Calu3 (cell line): ENCODE measurements at regions not wholly inside any gene's neighbourhood (a gene's known extent, or its start where the extent isn't known, plus 50 kb on each side); places are given as distances from the start of the nearest gene placed in this dataset.

Experiments used
- BruUV-seq: library from RNA; stranded (reverse); fragments of 400-500 nt; replicated peaks from 2 replicates; lab custom pipeline; 2021; lab: Mats Ljungman, UMichigan
- CTCF ChIA-PET: fragments of 300-600 bp; sonication (Branson Sonifier 250); formaldehyde crosslinking; loops from one replicate; lab custom pipeline; 2022; ENCODE audit warnings: antibody characterized with exemption; lab: Charles Lee
- DNase-seq: peaks from one replicate; pipeline ENCODE4 v3.0.0; 2022
- H3K27ac Mint-ChIP-seq: one replicate; pipeline ENCODE4 v1.8.0; 2022; ENCODE audit warnings: mixed read lengths; ENCODE audit not compliant: unreplicated experiment
- H3K27me3 Mint-ChIP-seq: one replicate; pipeline ENCODE4 v1.8.0; 2022; ENCODE audit warnings: mixed read lengths; ENCODE audit not compliant: unreplicated experiment
- H3K36me3 Mint-ChIP-seq: one replicate; pipeline ENCODE4 v1.8.0; 2022; ENCODE audit warnings: mild to moderate bottlenecking, moderate library complexity, mixed read lengths; ENCODE audit not compliant: insufficient read depth, unreplicated experiment
- H3K4me1 Mint-ChIP-seq: one replicate; pipeline ENCODE4 v1.8.0; 2022; ENCODE audit warnings: mild to moderate bottlenecking, low read depth, mixed read lengths; ENCODE audit not compliant: unreplicated experiment
- H3K4me3 Mint-ChIP-seq: one replicate; pipeline ENCODE4 v1.8.0; 2022; ENCODE audit warnings: mild to moderate bottlenecking, low read depth, moderate library complexity, mixed read lengths; ENCODE audit not compliant: unreplicated experiment
- H3K9me3 Mint-ChIP-seq: one replicate; pipeline ENCODE4 v1.8.0; 2022; ENCODE audit warnings: low read depth, mixed read lengths; ENCODE audit not compliant: unreplicated experiment
- CTCF ChIP-seq: fragments of 200-600 bp; IDR thresholded peaks from one replicate; pipeline ENCODE4 v1.8.0; 2022; ENCODE audit warnings: antibody characterized with exemption; ENCODE audit not compliant: unreplicated experiment
- intact Hi-C: fragments of 100-400 bp; cut with micrococcal nuclease; formaldehyde crosslinking; loops from one replicate; pipeline ENCODE4 v1.10.0; 2022; ENCODE audit not compliant: unreplicated experiment

DNA sequence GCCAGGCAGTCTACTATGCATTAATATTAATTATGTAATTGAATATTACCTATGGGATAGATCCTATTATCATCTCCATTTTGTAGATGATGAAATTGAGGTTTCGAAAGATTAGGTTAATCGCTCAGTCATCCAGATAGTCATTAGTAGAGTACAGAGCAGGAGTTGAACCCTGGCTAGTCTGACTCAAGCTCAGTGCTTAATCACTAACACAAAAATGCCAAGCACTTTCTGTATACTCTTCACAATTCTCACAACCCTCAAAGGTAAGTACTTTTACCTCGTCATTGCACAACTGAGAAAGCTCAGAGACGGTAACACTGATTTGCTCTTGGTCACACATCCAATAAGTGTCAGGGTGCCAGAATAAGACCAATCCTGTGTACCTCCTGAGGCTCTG is 280.2 kb upstream of the PLXNA2 start:
- intact Hi-C loops = no loop called here
- no TSS peak for BruUV-seq
- peaks cover 39% of the 10 kb centered on the region for H3K27me3 Mint-ChIP-seq

DNA sequence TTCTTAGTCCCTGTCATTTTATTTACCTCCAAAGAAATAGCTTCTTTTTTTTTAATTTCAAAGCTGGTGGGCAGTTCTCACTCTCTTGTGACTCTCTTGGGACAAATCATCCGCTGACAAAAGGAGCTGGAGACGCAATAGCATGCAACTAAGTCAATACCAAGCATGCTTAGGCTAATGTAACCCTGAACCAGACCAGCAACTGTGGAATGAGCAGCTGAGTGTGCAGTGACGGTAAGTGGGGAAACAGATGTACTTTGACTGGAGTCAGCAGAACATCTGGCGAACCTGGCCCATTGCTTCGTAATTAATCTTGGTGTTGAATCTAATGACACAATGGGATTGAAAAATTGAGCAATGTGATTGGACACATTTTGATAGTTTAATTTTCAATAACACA is 280.7 kb upstream of the PLXNA2 start:
- Mint-ChIP-seq H3K4me3 (no peak overlapping the region), H3K27ac (no peak overlapping the region), H3K27me3 (peaks cover 43% of the 10 kb centered on the region), H3K9me3 (no peaks in the 10 kb centered on the region), H3K4me1 (no peaks in the 10 kb centered on the region), H3K36me3 (no peaks in the 10 kb centered on the region)
- CTCF ChIA-PET = no interaction called here
- DNase-seq = no peak
- no TSS peak for BruUV-seq
- intact Hi-C loops = no loop called here
- no peak for TF ChIP-seq CTCF

More for the DNA sequence above, 280.2 kb upstream of the PLXNA2 start:
- no peak for DNase-seq
- Mint-ChIP-seq H3K36me3 (no peaks in the 10 kb centered on the region), H3K9me3 (no peaks in the 10 kb centered on the region), H3K27ac (no peak overlapping the region), H3K4me1 (no peaks in the 10 kb centered on the region), H3K4me3 (no peak overlapping the region)
- CTCF ChIA-PET = no interaction called here
- no peak for TF ChIP-seq CTCF

- intact Hi-C loops = no loop called here
- CTCF ChIA-PET = no interaction called here
- no TSS peak for BruUV-seq
These were observed 281.2 kb upstream of the PLXNA2 start for GRCh38 chr1:208525417-208525816.

DNA sequence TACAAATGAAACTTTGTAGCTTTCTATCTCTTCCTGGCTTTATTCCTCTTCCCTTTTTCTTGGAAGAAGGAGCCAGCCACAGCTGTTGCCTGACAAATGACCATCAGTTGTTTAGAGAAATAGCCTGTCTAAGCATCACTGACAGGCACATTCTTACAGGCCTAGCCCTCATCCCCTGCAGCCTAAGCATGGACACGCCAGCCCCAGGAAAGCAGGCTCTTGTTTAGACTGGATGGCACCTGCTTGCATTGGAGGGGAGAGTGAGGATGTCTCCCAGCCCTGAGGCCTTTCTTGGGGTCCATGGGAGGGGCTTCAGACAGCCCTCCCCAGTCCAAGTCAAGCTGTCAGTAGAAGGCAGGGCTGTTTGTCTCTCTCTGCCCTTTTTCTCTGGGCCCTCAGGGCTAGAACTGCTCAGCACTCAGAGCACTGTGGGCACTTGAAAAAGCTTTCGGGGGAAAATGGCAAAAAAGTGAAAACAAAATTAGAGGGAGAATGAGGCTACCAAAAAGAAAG is 282.5 kb upstream of the PLXNA2 start:
- CTCF ChIA-PET = no interaction called here
- H3K4me3 Mint-ChIP-seq = no peak overlapping the region
- no peak for TF ChIP-seq CTCF
- no TSS peak for BruUV-seq
- no peaks in the 10 kb centered on the region for H3K9me3 Mint-ChIP-seq
- H3K27me3 Mint-ChIP-seq = peaks cover 57% of the 10 kb centered on the region
- no peak for DNase-seq
- no peaks in the 10 kb centered on the region for H3K4me1 Mint-ChIP-seq
- no peaks in the 10 kb centered on the region for H3K36me3 Mint-ChIP-seq
- intact Hi-C loops = no loop called here
- no peak overlapping the region for H3K27ac Mint-ChIP-seq

More at GRCh38 chr1:208525417-208525816, 281.2 kb upstream of the PLXNA2 start:
- H3K4me1 Mint-ChIP-seq = no peaks in the 10 kb centered on the region
- no peak for DNase-seq
- TF ChIP-seq CTCF = no peak
- no peak overlapping the region for H3K4me3 Mint-ChIP-seq
- H3K36me3 Mint-ChIP-seq = no peaks in the 10 kb centered on the region
- H3K27me3 Mint-ChIP-seq = peaks cover 44% of the 10 kb centered on the region
- no peaks in the 10 kb centered on the region for H3K9me3 Mint-ChIP-seq
- no peak overlapping the region for H3K27ac Mint-ChIP-seq
